Neural cell (in vitro differentiated cells): ENCODE measurements at regions not wholly inside any gene's neighbourhood (a gene's known extent, or its start where the extent isn't known, plus 50 kb on each side); places are given as distances from the start of the nearest gene placed in this dataset.
A peak's percentile ranks its signal among the peaks of the same experiment; 100 is the strongest.

ENCODE experiments used
- H2AFZ ChIP-seq: fragments of 200-600, 300-800 bp; sonication (generic), shearing (Covaris generic); 2 replicates; pipeline ENCODE4 v1.6.0; 2014; ENCODE audit warnings: low read depth, mild to moderate bottlenecking, antibody characterized with exemption, low read length, moderate library complexity
- H3F3A ChIP-seq: fragments of 200-600 bp; shearing (Covaris generic); 2 replicates; pipeline ENCODE4 v1.6.1; 2016; ENCODE audit warnings: mild to moderate bottlenecking, moderate library complexity, mixed read lengths, antibody characterized with exemption, low read length; ENCODE audit not compliant: insufficient read depth, poor library complexity, severe bottlenecking
- H3K27ac ChIP-seq: fragments of 200-600, 300-800 bp; sonication (generic), shearing (Covaris generic); 2 replicates; pipeline ENCODE4 v1.5.1; 2014; ENCODE audit warnings: mild to moderate bottlenecking, low read length, moderate library complexity
- H3K27me3 ChIP-seq: fragments of 300-800, 200-600 bp; sonication (generic), shearing (Covaris generic); 2 replicates; pipeline ENCODE4 v1.6.0; 2014; ENCODE audit warnings: mild to moderate bottlenecking, low read depth, low read length, moderate library complexity; ENCODE audit not compliant: insufficient read depth
- H3K36me3 ChIP-seq: fragments of 300-800, 200-600 bp; sonication (generic), shearing (Covaris generic); 2 replicates; pipeline ENCODE4 v1.5.1; 2014; ENCODE audit warnings: mild to moderate bottlenecking, antibody characterized with exemption, low read length, moderate library complexity; ENCODE audit not compliant: insufficient read depth
- H3K4me2 ChIP-seq: fragments of 300-800, 200-600 bp; sonication (generic), shearing (Covaris generic); 2 replicates; pipeline ENCODE4 v1.6.0; 2014; ENCODE audit warnings: mild to moderate bottlenecking, low read length
- H3K4me3 ChIP-seq: fragments of 300-800, 200-600 bp; sonication (generic), shearing (Covaris generic); 2 replicates; pipeline ENCODE4 v1.5.1; 2014; ENCODE audit warnings: mild to moderate bottlenecking, low read length, moderate library complexity
- H3K79me2 ChIP-seq: fragments of 200-600 bp; shearing (Covaris generic); replicated peaks from 2 replicates; pipeline ENCODE4 v1.6.0; 2014; ENCODE audit warnings: mild to moderate bottlenecking, low read length, moderate library complexity; ENCODE audit not compliant: insufficient read depth
- H3K9ac ChIP-seq: fragments of 300-800, 200-600 bp; sonication (generic), shearing (Covaris generic); 2 replicates; pipeline ENCODE4 v1.6.1; 2016; ENCODE audit warnings: mild to moderate bottlenecking, low read length, mixed read lengths
- H3K9me2 ChIP-seq: fragments of 200-600 bp; shearing (Covaris generic); 2 replicates; pipeline ENCODE4 v1.6.1; 2016; ENCODE audit warnings: mild to moderate bottlenecking, low read length, mixed read lengths; ENCODE audit not compliant: insufficient read depth
- H3K9me3 ChIP-seq: fragments of 200-600, 300-800 bp; sonication (generic), shearing (Covaris generic); 2 replicates; pipeline ENCODE4 v1.6.1; 2016; ENCODE audit warnings: mild to moderate bottlenecking, mixed run types, low read length, moderate library complexity, mixed read lengths
- H4K20me1 ChIP-seq: fragments of 200-600 bp; shearing (Covaris generic); 2 replicates; pipeline ENCODE4 v1.6.1; 2016; ENCODE audit warnings: mild to moderate bottlenecking, mixed run types; ENCODE audit not compliant: insufficient read depth
- CTCF ChIP-seq: fragments of 450-650 bp; IDR thresholded peaks from 2 replicates; pipeline ENCODE4 v1.5.1; 2014; ENCODE audit warnings: antibody characterized with exemption, mild to moderate bottlenecking, moderate library complexity; ENCODE audit not compliant: poor library complexity, severe bottlenecking
- EP300 ChIP-seq: fragments of 450-650 bp; conservative IDR thresholded peaks from 2 replicates; pipeline ENCODE4 v1.6.1; 2014; ENCODE audit warnings: antibody characterized with exemption, mild to moderate bottlenecking, moderate library complexity; ENCODE audit not compliant: poor library complexity, severe bottlenecking
- EZH2 ChIP-seq: fragments of 200-600, 300-800 bp; shearing (Covaris generic), sonication (generic); IDR thresholded peaks from 2 replicates; pipeline ENCODE4 v1.6.1; 2014; ENCODE audit warnings: antibody characterized with exemption, low read length, borderline replicate concordance, mild to moderate bottlenecking; ENCODE audit not compliant: insufficient read depth, poor library complexity, severe bottlenecking
- MXI1 ChIP-seq: fragments of 450-650 bp; conservative IDR thresholded peaks from 2 replicates; pipeline ENCODE4 v1.6.1; 2014; ENCODE audit warnings: antibody characterized with exemption, mild to moderate bottlenecking; ENCODE audit not compliant: poor library complexity, severe bottlenecking
- POLR2AphosphoS5 ChIP-seq: IDR thresholded peaks from 2 replicates; pipeline ENCODE4 v1.6.1; 2012
- RAD21 ChIP-seq: fragments of 450-650 bp; conservative IDR thresholded peaks from 2 replicates; pipeline ENCODE4 v1.6.1; 2014; ENCODE audit warnings: antibody characterized with exemption, mild to moderate bottlenecking, moderate library complexity
- REST ChIP-seq: IDR thresholded peaks from 2 replicates; pipeline ENCODE4 v1.6.1; 2012; ENCODE audit warnings: borderline replicate concordance
- SMC3 ChIP-seq: fragments of 450-650 bp; conservative IDR thresholded peaks from 2 replicates; pipeline ENCODE4 v1.6.1; 2014; ENCODE audit warnings: antibody characterized with exemption, mild to moderate bottlenecking, moderate library complexity; ENCODE audit not compliant: poor library complexity
- TAF1 ChIP-seq: IDR thresholded peaks from 2 replicates; pipeline ENCODE4 v1.6.1; 2012; ENCODE audit warnings: low read depth

- H3K27ac ChIP-seq = peak overlapping the region; percentile 69
- no peaks in the 10 kb centered on the region for H3K9me3 ChIP-seq
- no peaks in the 10 kb centered on the region for H4K20me1 ChIP-seq
- H3K4me3 ChIP-seq = peak overlapping the region; percentile 34
- peak overlapping the region; percentile 13 for H3K9ac ChIP-seq
- H3F3A ChIP-seq = no peaks in the 10 kb centered on the region
- no peaks in the 10 kb centered on the region for H3K27me3 ChIP-seq
- no peaks in the 10 kb centered on the region for H3K79me2 ChIP-seq
- no peak overlapping the region for H2AFZ ChIP-seq
- H3K36me3 ChIP-seq = no peaks in the 10 kb centered on the region
- H3K4me2 ChIP-seq = no peak overlapping the region
- TF ChIP-seq RAD21 (peak; percentile 83), EZH2 (no peak), CTCF (peak; percentile 83), TAF1 (no peak), SMC3 (peak; percentile 81), EP300 (no peak)
- no peaks in the 10 kb centered on the region for H3K9me2 ChIP-seq
These were observed 86.0 kb upstream of the SLC30A5 start for GRCh38 chr5:69007726-69008368.

DNA sequence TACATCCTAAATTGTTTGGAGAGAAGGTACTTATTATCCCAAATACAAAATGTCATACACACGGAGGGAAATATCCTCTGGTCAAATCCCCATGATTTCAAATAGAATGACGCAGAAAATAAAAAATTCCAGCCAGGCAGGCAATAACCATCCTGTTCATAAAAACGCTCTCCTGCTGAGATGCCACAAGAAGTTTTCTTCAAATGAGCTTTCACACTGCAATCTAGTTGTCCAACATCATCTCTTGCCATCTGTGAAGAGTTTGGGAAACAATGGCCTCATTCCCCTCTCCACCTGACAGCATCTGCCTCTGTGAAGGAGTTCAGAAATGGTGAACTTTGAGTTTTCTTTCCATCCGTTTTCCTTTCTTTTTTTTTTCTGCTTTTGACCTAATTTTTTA lies 83.3 kb upstream of the SLC30A5 start:
- no peak for TF ChIP-seq EP300
- TF ChIP-seq CTCF = no peak
- TF ChIP-seq REST = no peak
- no peak for TF ChIP-seq POLR2AphosphoS5
- no peak for TF ChIP-seq MXI1
- no peak for TF ChIP-seq SMC3
- TF ChIP-seq RAD21 = no peak
- TF ChIP-seq TAF1 = no peak
- no peak for TF ChIP-seq EZH2
- H4K20me1 ChIP-seq = no peaks in the 10 kb centered on the region
- no peaks in the 10 kb centered on the region for H3F3A ChIP-seq
- H3K9me3 ChIP-seq = no peaks in the 10 kb centered on the region
- H3K4me2 ChIP-seq = no peak overlapping the region
- H3K27ac ChIP-seq = peak overlapping the region; percentile 7
- H3K9me2 ChIP-seq = no peaks in the 10 kb centered on the region
- H3K9ac ChIP-seq = no peak overlapping the region
- no peaks in the 10 kb centered on the region for H3K27me3 ChIP-seq
- no peaks in the 10 kb centered on the region for H3K79me2 ChIP-seq
- no peaks in the 10 kb centered on the region for H3K36me3 ChIP-seq
- H2AFZ ChIP-seq = no peak overlapping the region
- H3K4me3 ChIP-seq = no peak overlapping the region
